DMS153 (cell line): ENCODE measurements at regions not wholly inside any gene's neighbourhood (a gene's known extent, or its start where the extent isn't known, plus 50 kb on each side); places are given as distances from the start of the nearest gene placed in this dataset.
"Not testable (repeated sequence)": the region's sequence is repeated elsewhere in the genome, so short reads cannot be mapped to it uniquely, and the experiment has no call there.

Experiments
- DNase-seq: peaks from one replicate; lab custom pipeline; 2025; lab: John Stamatoyannopoulos, UW

DNA sequence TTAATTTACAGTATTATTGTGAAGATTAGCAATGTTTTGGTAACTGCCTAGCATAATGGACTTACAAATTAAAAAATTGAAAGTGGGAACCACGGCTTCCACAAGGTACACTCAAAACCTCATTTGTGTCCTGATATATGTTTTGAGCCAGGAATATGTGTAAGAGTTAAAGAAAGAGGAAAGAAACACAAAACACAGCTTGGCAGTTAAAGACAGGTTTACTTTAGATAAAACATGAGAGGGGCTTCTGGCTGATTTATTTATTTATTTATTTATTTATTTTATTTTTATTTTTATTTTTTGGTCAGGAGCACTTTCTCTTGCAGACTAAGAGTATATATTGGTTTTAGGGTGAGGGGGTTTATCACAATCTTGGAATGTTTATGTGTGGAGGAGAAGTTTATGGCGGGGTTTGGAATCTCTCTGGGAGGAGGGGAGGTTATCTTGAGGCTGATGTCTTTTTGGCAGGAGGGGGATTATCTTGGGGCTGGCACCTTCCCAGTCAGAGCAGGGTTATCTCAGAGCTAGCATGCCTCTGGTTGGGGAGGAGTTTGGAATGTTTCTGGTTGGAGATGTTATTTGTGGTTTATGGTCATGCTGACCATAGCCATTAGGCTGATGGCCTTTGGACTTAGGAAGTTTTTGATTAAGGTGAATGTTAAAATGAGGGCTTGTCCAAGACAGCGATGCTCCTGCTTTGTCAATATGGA lies 436.7 kb downstream of the DAD1 start:
- no peak for DNase-seq

DNA sequence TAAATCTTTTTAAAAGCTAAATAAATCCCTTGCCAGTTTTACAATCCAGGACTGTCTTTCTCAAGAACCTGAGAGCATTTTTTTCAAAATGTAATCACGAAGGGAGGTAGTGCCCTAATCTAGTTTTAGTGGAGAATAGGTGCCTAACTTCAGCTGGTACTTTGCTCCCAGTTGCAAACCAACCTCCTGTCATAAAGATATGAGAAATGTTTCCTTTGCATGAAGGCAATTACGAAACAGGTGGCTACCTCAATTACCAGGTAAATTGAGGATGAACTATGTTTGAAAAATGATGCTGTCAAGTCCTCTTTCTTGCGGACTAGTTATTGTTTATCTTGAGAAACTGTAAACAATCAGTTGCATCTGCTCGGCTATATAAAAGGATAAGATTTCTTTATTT lies 437.9 kb downstream of the DAD1 start:
- no peak for DNase-seq

DNA sequence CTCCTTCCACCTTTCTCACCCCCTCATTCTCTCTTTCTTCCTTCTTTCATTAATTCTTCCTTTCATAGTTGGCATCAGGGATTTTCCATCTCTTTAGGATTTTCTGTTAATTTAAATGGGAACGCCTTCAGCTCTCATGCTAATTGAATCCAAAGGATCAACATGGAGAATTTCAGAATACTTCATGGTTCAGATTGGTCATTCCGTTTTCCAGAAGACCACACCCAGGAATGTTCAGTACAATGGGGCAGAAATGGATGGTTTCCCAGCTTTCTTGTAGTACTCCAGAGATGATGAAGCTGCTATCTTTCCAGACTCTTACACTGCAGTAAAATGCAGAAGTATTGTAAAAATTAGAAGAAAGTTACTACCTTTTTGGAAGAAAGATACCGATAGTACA lies 440.0 kb downstream of the DAD1 start:
- DNase-seq: no peak

DNA sequence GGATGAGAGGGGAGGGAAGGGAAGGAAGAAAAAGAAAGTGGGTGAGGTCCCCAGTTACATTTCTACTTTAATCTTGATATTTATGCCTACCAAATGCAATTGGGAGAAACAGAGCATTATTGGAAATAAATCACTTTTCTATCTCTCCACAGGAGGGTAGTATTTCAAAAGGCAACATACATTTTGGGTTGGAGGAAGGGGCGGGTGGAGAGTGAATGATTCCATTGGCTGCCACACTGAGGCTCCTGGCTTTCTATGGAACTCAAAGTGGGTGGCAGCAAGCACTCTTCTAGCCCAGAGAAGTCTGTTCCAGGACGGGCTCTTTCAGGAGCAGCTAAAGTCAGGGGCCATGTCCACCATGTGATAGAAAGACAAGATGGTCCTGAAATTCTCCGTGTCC lies 441.3 kb downstream of the DAD1 start:
- no peak for DNase-seq

DNA sequence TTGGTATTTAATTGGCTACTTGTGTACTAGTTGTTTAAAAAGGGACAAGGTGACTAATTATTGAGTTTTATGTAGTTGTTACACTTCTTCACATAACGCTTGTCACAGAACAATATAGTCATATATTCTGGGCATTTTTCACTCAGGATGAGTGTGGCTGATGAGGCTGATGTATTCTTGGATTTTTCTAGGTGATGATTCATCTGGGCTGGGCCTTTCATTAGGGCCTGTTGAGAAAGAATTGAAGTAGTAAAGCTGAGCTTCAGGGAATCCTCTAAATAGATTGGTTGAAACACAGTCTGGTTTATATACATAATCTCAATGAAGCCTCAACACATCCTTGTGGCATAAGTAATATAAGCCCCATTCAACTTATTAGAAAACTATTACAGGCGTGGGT lies 445.7 kb downstream of the DAD1 start:
- no peak for DNase-seq

DNA sequence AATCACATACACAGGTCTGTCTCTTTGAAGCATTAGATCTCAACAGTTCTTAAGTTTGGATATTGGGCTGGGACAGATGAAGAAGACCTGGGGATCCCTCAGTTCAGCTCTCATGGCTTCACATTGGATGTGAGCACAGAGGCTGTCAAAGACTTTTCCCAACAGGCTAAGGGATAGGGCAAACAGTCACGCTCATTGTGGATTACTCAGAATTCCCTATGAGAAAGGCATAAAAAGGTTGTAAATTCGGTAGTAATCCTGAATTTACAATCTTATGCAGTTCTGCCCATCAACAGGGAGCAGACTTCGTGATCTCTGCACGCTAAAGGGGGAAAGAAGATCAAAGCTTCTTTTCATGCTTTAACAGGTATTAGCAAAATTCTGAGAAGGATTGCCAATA lies 448.4 kb downstream of the DAD1 start:
- DNase-seq: no peak

DNA sequence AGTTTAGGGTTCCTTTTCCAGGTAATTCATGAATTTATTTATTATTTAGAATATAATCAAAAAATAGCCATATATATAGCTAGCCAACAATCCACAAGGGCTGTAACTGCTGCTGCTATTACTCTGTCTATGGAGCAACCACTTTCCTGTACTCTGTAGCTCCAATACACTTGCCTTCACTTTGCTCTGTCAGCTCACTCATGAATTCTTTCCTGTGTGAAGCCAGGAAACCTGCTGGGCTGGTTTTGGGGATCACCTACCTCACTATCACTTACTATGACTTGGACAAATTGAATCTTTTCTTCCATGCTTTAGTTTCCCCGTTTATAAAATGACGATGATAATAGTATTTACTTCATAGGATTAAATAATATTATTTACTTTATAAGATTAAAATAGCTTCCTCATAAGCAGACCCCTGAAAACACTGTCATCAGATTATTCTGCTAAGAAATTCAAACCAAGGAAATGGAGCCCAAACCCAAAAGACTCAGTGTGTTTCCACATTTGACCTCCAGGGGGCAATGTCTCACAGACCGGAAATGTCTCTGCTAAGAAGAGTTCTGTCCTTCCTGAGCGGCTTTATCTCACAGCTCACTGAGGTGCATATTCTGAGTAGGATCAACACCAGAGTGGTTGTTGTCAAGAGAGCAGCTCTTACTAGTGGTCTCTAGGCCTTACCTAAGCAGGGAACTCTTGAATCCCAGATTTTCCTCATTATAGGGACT lies 457.1 kb downstream of the DAD1 start:
- no peak for DNase-seq

DNA sequence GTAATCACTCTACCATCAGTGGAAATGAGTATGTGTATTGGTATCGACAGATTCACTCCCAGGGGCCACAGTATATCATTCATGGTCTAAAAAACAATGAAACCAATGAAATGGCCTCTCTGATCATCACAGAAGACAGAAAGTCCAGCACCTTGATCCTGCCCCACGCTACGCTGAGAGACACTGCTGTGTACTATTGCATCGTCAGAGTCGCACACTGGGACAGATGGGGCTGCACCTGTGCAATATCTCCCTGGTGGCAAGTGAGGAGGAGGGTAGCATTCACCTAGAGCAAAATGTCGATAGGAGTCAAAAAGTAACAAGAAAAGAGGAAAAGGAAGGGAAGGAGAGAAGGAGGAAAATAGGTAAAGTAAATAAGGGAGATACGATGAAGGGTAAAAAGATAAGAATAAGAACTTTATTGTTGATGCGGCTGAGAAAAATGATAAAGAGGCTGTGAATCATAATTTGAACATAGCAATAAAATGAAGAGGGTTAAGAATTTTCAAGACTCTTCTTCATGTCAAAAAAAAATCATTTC lies 450.5 kb upstream of the OR4E1 start:
- no peak for DNase-seq

DNA sequence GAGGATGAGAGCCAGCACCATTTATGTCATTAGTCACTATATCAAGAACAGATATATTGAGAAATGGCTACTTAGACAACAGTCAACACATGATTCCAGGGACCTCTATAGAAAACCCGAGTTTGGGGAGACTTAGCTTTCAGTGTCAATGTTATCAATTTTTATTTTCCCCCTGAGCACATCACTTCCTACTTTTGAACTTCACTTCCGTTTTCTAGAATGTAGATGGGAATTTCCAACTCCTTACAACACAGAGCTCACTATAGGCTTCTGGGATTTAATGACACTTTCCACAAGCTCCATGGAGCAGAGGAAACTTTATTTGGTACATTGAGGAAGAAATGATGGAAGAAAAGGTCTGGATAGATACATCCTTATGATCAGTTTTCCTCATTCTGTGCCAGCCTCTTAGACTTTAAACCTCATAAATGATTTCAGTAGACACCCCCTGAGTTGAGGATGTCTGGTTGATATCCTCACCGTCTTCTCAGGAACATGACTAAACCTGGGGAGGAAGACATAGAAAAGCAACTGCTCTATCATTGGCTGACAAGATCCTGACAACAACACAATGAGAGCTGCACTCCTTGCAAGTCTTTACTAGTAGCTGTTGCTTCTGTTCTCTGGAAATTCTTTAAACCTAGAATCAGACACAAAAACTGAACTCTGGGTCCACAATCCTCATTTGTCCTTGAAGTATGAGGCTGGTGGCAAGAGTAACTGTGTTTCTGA lies 449.4 kb upstream of the OR4E1 start:
- no peak for DNase-seq

DNA sequence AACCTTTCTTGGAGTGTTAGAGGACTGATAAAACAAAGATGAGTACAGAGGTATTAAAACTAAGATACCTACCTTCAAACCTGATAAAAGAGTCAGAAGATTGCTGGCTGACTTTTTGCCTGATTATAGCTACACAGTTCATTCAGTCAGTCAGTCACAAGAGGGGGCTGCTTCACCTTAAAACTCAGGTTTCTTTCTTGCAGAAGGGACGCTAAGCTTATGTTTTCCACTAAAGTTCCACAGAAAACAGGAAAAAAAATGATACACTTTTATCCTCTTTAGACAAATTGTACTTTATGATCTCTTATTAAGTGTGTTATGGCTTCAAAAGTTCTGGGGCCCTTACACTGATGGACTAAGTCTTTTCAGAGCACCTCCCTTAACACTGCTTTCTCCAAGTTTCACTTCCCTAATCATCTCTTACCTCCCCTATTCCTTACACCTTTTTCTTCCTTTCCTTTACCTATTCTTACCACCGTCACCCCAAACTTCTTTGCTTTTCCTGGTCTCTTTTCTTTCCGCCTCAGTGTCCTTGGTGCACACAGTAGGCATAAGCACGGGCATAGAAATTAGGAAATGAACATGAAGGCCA lies 448.7 kb upstream of the OR4E1 start:
- DNase-seq: no peak

DNA sequence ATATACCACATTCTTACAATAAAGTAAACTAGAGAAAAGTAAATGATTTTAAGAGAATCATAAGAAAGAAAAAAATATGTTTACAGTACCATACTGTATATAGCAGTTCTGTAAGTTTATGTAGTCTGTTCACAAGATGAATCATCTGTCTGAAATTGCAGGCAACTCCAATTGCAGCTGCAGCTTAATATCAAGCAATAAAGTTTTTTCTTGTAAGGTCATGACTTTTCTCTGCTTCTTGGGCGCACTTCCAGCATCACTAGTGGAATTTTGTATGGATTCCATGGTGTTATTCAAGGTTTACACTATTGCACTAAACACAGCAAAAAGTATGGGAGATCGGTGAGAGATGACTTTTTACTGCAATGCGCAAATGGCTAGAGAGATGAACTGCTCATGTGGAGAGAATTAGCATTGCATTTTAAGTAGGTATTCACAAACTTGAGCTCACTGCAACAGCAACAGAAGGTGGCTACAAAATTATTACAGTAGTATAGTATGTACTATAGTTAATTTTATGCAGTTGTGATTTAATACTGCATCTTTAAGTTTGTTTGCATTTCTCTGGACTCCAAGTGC lies 445.4 kb upstream of the OR4E1 start:
- no peak for DNase-seq

DNA sequence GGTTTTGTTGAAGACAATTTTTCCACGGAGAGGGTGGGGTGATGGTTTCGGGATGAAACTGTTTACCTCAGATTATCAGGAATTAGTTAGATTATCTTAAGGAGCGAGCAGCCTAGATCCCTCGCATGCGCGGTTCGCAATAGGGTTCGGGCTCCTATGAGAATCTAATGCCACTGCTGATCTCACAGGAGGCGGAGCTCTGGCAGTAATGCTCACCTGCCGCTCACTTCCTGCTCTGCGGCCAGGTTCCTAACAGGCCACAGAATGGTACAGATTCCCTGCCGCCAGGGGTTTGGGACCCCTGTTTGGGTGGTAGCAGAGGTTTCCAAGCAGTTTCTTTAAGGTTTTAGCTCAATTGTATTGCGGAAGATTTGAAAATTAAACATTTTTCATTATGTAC lies 439.8 kb upstream of the OR4E1 start:
- DNase-seq: no peak

DNA sequence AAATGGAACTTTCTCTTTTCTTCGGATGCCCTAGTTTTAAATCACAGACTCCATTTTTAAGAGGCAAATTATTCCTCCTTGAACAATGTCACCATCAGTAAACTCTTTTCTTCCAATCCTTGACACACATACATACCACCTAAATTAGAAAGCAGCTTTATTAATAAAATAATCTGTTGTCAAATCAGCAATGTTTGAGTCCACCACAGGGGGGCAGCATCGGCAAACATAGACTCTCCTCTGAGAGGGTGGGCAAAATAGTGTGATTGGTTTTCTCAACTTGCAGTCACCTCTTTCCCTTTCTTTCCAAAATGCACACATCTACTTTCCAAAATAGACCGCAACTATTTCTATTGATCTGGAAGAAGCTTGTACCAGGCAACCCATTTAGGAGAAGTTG lies 438.4 kb upstream of the OR4E1 start:
- DNase-seq: no peak

DNA sequence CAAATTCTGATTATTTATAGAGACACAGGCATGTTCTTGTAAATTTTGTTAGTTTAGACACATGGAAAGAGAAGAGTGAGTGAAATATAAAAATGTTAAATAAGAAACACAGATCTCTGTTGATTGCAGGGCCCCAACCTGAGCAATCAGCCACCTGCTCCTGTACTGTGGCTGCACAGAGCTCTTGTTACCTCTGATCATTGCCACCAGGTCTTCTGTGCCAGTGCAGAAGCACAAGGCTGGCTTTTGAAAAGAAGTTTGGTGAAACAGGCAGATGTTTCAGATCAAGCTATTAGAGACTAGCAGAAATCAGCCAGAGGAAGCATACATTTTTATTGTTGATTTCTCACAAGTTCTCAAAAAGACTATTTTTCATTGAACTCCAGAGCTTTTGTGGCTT lies 434.1 kb upstream of the OR4E1 start:
- DNase-seq: no peak

DNA sequence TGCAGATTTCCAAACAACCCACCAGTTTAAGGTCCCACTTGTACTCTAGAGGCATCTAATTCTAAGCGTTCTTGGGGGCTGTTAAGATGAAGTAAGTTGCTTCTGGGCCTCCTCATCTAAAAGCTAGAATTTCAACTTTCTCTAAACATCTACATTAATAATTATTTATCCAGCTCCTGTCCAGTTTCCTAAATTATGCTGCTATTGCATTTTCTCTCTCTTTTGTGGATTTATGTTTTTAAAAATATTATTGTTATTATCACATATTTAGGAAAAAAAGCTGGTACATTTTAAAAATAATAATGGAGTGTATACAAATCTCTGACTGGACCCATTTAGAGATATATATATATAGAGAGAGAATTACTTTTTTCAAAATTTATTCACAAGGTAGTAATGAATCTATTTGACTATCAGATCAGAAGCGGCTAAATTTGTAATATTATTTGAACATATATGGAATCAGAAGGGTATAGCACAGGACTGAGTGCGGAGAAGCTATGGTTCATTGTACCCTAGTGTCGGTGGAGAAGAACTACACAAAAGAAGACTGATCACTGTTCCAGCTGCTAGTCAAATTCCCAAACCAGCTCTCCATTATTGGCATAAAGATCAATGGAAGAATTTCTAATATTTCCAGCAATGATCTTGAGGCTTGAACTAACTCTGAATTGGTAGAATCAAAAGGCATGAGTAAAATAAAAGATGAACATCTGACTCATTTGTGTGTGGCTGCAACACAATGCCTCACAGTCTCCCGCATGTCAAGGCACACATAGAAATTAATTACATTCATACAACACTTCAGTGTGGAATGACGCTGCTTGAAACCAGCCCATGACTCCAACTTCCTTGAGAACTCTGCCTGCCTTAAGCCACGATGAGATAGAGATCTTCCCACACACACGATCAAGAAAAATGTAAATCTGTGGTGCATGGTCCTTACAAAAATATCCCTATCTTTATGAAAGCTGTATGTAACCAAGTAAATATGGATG lies 433.4 kb upstream of the OR4E1 start:
- DNase-seq: no peak

DNA sequence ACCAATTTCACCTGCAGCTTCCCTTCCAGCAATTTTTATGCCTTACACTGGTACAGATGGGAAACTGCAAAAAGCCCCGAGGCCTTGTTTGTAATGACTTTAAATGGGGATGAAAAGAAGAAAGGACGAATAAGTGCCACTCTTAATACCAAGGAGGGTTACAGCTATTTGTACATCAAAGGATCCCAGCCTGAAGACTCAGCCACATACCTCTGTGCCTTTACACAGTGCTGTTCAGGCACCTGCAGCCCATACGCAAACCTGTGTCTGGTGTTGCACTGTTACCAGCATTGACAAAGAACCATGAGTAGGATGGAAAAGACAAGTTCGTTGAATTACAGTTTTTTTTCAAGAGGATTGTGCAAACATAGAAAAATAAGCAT lies 432.0 kb upstream of the OR4E1 start:
- DNase-seq: no peak

DNA sequence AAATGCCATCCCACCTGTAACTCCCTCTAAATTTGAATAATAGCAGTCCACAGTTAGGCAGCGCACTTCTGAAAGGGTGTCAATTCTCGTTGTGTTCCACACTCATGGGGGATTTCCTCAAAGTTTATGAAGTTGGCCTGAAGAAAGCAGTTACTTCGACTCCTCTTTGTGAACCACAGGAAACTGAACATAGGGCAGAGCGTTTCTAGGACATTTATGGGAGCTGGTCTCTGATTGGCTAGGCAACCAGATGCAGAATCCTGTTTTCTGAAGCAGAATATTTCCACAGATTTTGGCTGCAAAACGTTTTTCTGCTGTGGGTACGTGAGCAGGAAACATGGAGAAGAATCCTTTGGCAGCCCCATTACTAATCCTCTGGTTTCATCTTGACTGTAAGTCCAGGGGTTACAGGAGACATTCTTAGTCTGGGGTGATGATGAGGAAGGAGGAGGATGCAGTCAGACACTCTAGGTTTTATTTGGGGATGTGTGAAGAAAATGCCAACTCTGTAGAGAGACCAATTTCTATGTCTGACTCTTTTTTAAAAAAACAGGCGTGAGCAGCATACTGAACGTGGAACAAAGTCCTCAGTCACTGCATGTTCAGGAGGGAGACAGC lies 431.5 kb upstream of the OR4E1 start:
- no peak for DNase-seq

DNA sequence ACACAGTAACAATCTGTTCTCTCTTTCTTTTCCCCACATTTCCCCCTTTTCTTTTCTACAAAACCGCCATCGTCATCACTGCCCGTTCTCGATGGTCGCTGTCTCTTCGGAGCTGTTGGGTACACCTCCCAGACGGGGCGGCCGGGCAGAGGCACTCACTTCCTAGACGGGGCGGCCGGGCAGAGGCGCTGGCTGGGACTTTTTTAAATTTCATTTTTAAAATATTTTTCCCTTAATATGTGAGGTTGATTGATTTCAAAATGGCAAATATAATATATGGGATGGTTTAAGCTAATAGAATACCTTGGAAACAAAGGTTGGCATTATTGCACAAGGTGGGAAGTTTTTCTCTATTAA lies 427.1 kb upstream of the OR4E1 start:
- DNase-seq: not testable (repeated sequence)

DNA sequence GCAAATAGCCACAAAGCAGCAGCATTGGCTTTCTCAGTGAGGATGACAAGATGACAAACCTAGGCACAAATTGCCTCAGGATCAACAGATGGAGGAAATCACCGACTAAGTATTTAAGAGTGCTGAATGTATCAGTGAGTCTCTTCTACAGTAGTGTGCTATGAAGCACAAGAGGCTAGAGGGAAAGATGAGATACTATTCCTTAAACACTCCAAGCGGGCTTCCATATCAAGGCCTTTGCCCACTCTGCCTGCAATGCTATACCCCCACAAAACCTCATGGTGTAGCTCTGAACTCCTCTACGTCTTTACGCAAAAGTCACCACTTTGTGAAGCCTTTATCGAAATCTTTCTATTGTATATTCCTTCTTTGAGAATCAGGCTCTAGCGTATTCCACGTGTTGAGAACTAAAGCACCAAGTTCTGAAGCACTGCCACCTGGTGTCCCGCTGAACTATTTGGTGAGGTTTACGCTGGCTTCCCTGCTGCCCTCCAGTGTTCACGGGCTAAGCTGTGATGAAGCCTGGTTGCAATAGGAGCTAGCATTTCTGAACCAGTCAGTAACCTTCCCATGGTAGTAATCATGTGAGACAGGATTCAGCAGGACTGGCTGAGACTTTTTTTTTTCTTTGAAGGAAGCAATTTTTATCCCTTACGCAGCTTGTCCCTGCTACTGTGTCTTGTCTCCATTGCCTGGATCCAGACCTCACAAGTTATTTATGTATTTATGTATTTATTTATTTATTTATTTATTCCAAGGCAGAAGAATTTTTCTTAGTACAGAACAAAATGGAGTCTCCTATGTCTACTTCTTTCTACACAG lies 426.5 kb upstream of the OR4E1 start:
- peak; percentile 32 for DNase-seq

DNA sequence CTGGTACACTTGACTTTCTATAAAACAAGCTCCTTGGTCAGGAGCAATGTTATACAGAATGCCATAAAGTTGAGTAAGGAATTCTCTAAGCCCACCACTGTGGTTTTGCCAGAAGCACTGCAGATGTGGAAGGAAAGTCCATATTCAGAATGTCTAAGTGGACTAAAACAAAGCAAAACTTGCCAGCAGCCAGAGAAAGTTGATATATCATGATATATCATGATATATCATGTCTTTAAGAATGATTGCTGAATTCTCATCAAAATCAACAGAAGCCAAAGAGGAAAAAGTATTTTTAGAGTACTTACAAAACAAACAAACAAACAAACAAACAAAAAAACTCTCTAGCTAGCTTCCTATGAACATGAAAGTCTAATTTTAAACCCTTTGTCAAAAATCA lies 424.8 kb upstream of the OR4E1 start:
- DNase-seq: no peak
